GM19035 (cell line): ENCODE measurements at regions not wholly inside any gene's neighbourhood (a gene's known extent, or its start where the extent isn't known, plus 50 kb on each side); places are given as distances from the start of the nearest gene placed in this dataset.
"Not testable (repeated sequence)": the region's sequence is repeated elsewhere in the genome, so short reads cannot be mapped to it uniquely, and the experiment has no call there.

Experiments
- ATAC-seq: cut with Tn5 transposase; IDR thresholded peaks from one replicate; pipeline ENCODE4 v1.9.1; 2021; ENCODE audit not compliant: unreplicated experiment

GRCh38 chr6:67804808-67805207 is 830.3 kb upstream of the ADGRB3 start:
- not testable (repeated sequence) for ATAC-seq

GRCh38 chr6:67802771-67803170 is 832.3 kb upstream of the ADGRB3 start:
- ATAC-seq = no peak

GRCh38 chr6:67792996-67793395 is 842.1 kb upstream of the ADGRB3 start:
- no peak for ATAC-seq

GRCh38 chr6:67790569-67790968 is 844.5 kb upstream of the ADGRB3 start:
- ATAC-seq = no peak

GRCh38 chr6:67787119-67787518 is 848.0 kb upstream of the ADGRB3 start:
- not testable (repeated sequence) for ATAC-seq

- no peak for ATAC-seq
Observed at GRCh38 chr6:67779876-67780275, 855.2 kb upstream of the ADGRB3 start.

GRCh38 chr6:67775333-67775732 is 859.7 kb upstream of the ADGRB3 start:
- ATAC-seq = no peak

- peak; percentile 63 for ATAC-seq
Observed at GRCh38 chr6:67768972-67769371, 866.1 kb upstream of the ADGRB3 start.

- ATAC-seq = not testable (repeated sequence)
Observed at GRCh38 chr6:67767046-67767822, 867.8 kb upstream of the ADGRB3 start.

- ATAC-seq = no peak
Observed at GRCh38 chr6:67766057-67766456, 869.0 kb upstream of the ADGRB3 start.

- ATAC-seq = no peak
Observed at GRCh38 chr6:67759001-67759400, 876.1 kb upstream of the ADGRB3 start.

- no peak for ATAC-seq
Observed at GRCh38 chr6:67757465-67758033, 877.5 kb upstream of the ADGRB3 start.

- ATAC-seq = no peak
Observed at GRCh38 chr6:67748521-67748920, 886.6 kb upstream of the ADGRB3 start.

- no peak for ATAC-seq
Observed at GRCh38 chr6:67736816-67737215, 898.3 kb upstream of the ADGRB3 start.

- no peak for ATAC-seq
Observed at GRCh38 chr6:67736161-67736560, 898.9 kb upstream of the ADGRB3 start.

- ATAC-seq = no peak
Observed at GRCh38 chr6:67735623-67736022, 899.5 kb upstream of the ADGRB3 start.

- no peak for ATAC-seq
Observed at GRCh38 chr6:67722861-67723261, 912.2 kb upstream of the ADGRB3 start.

- no peak for ATAC-seq
Observed at GRCh38 chr6:67717281-67717680, 917.8 kb upstream of the ADGRB3 start.

GRCh38 chr6:67706388-67706787 is 928.7 kb upstream of the ADGRB3 start:
- ATAC-seq = no peak

GRCh38 chr6:67698534-67698933 is 936.5 kb upstream of the ADGRB3 start:
- no peak for ATAC-seq

- ATAC-seq = no peak
Observed at GRCh38 chr6:67694127-67694526, 941.0 kb upstream of the ADGRB3 start.

- ATAC-seq = no peak
Observed at GRCh38 chr6:67689329-67689728, 945.8 kb upstream of the ADGRB3 start.

GRCh38 chr6:67687396-67687795 is 947.7 kb upstream of the ADGRB3 start:
- ATAC-seq = no peak
